NT2/D1 (cell line): ENCODE measurements at regions not wholly inside any gene's neighbourhood (a gene's known extent, or its start where the extent isn't known, plus 50 kb on each side); places are given as distances from the start of the nearest gene placed in this dataset.

Source experiments
- DNase-seq: peaks from one replicate; pipeline ENCODE4 v3.0.0-alpha.2; 2011; ENCODE audit warnings: low read depth, low spot score
- H3K27me3 ChIP-seq: 2 replicates; pipeline ENCODE4 v1.6.0; 2011; ENCODE audit warnings: mild to moderate bottlenecking; ENCODE audit not compliant: insufficient read length, insufficient read depth
- H3K36me3 ChIP-seq: 2 replicates; pipeline ENCODE4 v1.6.1; 2011; ENCODE audit warnings: mild to moderate bottlenecking, low read length, mixed read lengths; ENCODE audit not compliant: insufficient read depth, insufficient read length
- H3K4me1 ChIP-seq: 2 replicates; pipeline ENCODE4 v1.5.1; 2011; ENCODE audit not compliant: insufficient read depth, insufficient read length
- H3K4me3 ChIP-seq: 2 replicates; pipeline ENCODE4 v1.5.1; 2011; ENCODE audit warnings: low read depth; ENCODE audit not compliant: insufficient read length
- H3K9ac ChIP-seq: 2 replicates; pipeline ENCODE4 v1.6.0; 2011; ENCODE audit warnings: low read depth; ENCODE audit not compliant: insufficient read length
- H3K9me3 ChIP-seq: 2 replicates; pipeline ENCODE4 v1.5.1; 2011; ENCODE audit warnings: mild to moderate bottlenecking, low read length; ENCODE audit not compliant: insufficient read depth
- SUZ12 ChIP-seq: IDR thresholded peaks from 2 replicates; pipeline ENCODE4 v1.6.1; 2011; ENCODE audit not compliant: insufficient read length, insufficient read depth; ENCODE audit errors: extremely low read depth
- YY1 ChIP-seq: IDR thresholded peaks from 2 replicates; pipeline ENCODE4 v1.6.1; 2011; ENCODE audit not compliant: insufficient read length, insufficient read depth
- ZNF274 ChIP-seq: IDR thresholded peaks from 2 replicates; pipeline ENCODE4 v1.6.1; 2011; ENCODE audit warnings: mild to moderate bottlenecking, low read depth, low read length

- no peaks in the 10 kb centered on the region for H3K9me3 ChIP-seq
- H3K27me3 ChIP-seq = no peaks in the 10 kb centered on the region
- no peaks in the 10 kb centered on the region for H3K36me3 ChIP-seq
- H3K9ac ChIP-seq = no peak overlapping the region
- no peak for TF ChIP-seq SUZ12
- no peak for TF ChIP-seq ZNF274
- TF ChIP-seq YY1 = no peak
- no peak overlapping the region for H3K4me3 ChIP-seq
- no peak for DNase-seq
- H3K4me1 ChIP-seq = no peaks in the 10 kb centered on the region
Measured at GRCh38 chrX:23575281-23575680, 92.0 kb upstream of the PRDX4 start.

- DNase-seq = no peak
- no peak for TF ChIP-seq ZNF274
- TF ChIP-seq YY1 = no peak
- no peak for TF ChIP-seq SUZ12
- Histone ChIP-seq H3K9me3 (no peaks in the 10 kb centered on the region), H3K4me3 (no peak overlapping the region), H3K36me3 (no peaks in the 10 kb centered on the region), H3K4me1 (no peaks in the 10 kb centered on the region), H3K9ac (no peak overlapping the region), H3K27me3 (no peaks in the 10 kb centered on the region)
Measured at GRCh38 chrX:23578079-23578478, 89.2 kb upstream of the PRDX4 start.

GRCh38 chrX:23589496-23589895, 77.8 kb upstream of the PRDX4 start:
- Histone ChIP-seq H3K9ac (no peak overlapping the region), H3K4me1 (no peaks in the 10 kb centered on the region), H3K4me3 (no peak overlapping the region), H3K27me3 (no peaks in the 10 kb centered on the region), H3K36me3 (no peaks in the 10 kb centered on the region), H3K9me3 (no peaks in the 10 kb centered on the region)
- TF ChIP-seq ZNF274 (no peak), SUZ12 (no peak)
- DNase-seq = no peak

GRCh38 chrX:23592741-23593140, 74.6 kb upstream of the PRDX4 start:
- Histone ChIP-seq H3K36me3 (no peaks in the 10 kb centered on the region), H3K27me3 (no peaks in the 10 kb centered on the region), H3K9ac (no peak overlapping the region), H3K9me3 (no peaks in the 10 kb centered on the region; the same call in 1 of the 2 replicates), H3K4me1 (no peaks in the 10 kb centered on the region), H3K4me3 (no peak overlapping the region)
- TF ChIP-seq SUZ12 = no peak
- no peak for TF ChIP-seq ZNF274
- no peak for TF ChIP-seq YY1
- DNase-seq = no peak

- Histone ChIP-seq H3K36me3 (no peaks in the 10 kb centered on the region), H3K9me3 (no peaks in the 10 kb centered on the region; the same call in 1 of the 2 replicates), H3K27me3 (no peaks in the 10 kb centered on the region), H3K4me3 (no peak overlapping the region), H3K4me1 (no peaks in the 10 kb centered on the region), H3K9ac (no peak overlapping the region)
- DNase-seq = no peak
- TF ChIP-seq ZNF274 (no peak), SUZ12 (no peak), YY1 (no peak)
Measured at GRCh38 chrX:23598575-23598974, 68.7 kb upstream of the PRDX4 start.

- no peaks in the 10 kb centered on the region for H3K4me1 ChIP-seq
- no peaks in the 10 kb centered on the region for H3K36me3 ChIP-seq
- H3K9me3 ChIP-seq = no peaks in the 10 kb centered on the region
- no peaks in the 10 kb centered on the region for H3K27me3 ChIP-seq
- TF ChIP-seq ZNF274 (no peak), SUZ12 (no peak), YY1 (no peak)
- no peak overlapping the region for H3K4me3 ChIP-seq
- no peak overlapping the region for H3K9ac ChIP-seq
- DNase-seq = no peak
Measured at GRCh38 chrX:23603501-23603900, 63.8 kb upstream of the PRDX4 start.

GRCh38 chrX:23610495-23610894, 56.8 kb upstream of the PRDX4 start:
- Histone ChIP-seq H3K9ac (no peak overlapping the region), H3K4me3 (no peak overlapping the region), H3K27me3 (no peaks in the 10 kb centered on the region), H3K9me3 (no peaks in the 10 kb centered on the region), H3K36me3 (no peaks in the 10 kb centered on the region), H3K4me1 (no peaks in the 10 kb centered on the region)
- TF ChIP-seq ZNF274 = no peak
- no peak for DNase-seq

GRCh38 chrX:23612846-23613245, 54.4 kb upstream of the PRDX4 start:
- H3K9me3 ChIP-seq = no peaks in the 10 kb centered on the region
- TF ChIP-seq YY1 = no peak
- no peak for TF ChIP-seq ZNF274
- TF ChIP-seq SUZ12 = no peak
- DNase-seq = no peak
- H3K4me3 ChIP-seq = no peak overlapping the region
- H3K9ac ChIP-seq = no peak overlapping the region
- H3K27me3 ChIP-seq = no peaks in the 10 kb centered on the region
- no peaks in the 10 kb centered on the region for H3K36me3 ChIP-seq
- H3K4me1 ChIP-seq = no peaks in the 10 kb centered on the region
